HG03060 (cell line): ENCODE measurements at regions not wholly inside any gene's neighbourhood (a gene's known extent, or its start where the extent isn't known, plus 50 kb on each side); places are given as distances from the start of the nearest gene placed in this dataset.
"Not testable (repeated sequence)": the region's sequence is repeated elsewhere in the genome, so short reads cannot be mapped to it uniquely, and the experiment has no call there.

Source experiments
- ATAC-seq: cut with Tn5 transposase; IDR thresholded peaks from one replicate; pipeline ENCODE4 v1.9.1; 2021; ENCODE audit warnings: low read depth, moderate number of reproducible peaks; ENCODE audit not compliant: unreplicated experiment

GRCh38 chr9:29556746-29557145, 1983.5 kb upstream of the C9orf72 start:
- no peak for ATAC-seq

GRCh38 chr9:29564564-29564963, 1991.3 kb upstream of the C9orf72 start:
- ATAC-seq: no peak

GRCh38 chr9:29575219-29575618, 2001.9 kb upstream of the C9orf72 start:
- no peak for ATAC-seq

GRCh38 chr9:29588361-29588760, 2015.1 kb upstream of the C9orf72 start:
- ATAC-seq: no peak

- ATAC-seq: no peak
These were observed 2036.0 kb upstream of the C9orf72 start for GRCh38 chr9:29609282-29609681.

- no peak for ATAC-seq
These were observed 2040.5 kb upstream of the C9orf72 start for GRCh38 chr9:29613773-29614172.

GRCh38 chr9:29616844-29617243, 2043.6 kb upstream of the C9orf72 start:
- no peak for ATAC-seq

- ATAC-seq: no peak
These were observed 2052.0 kb upstream of the C9orf72 start for GRCh38 chr9:29625292-29625731.

- ATAC-seq: no peak
These were observed 2052.7 kb upstream of the C9orf72 start for GRCh38 chr9:29625931-29626330.

GRCh38 chr9:29628856-29629255, 2055.6 kb upstream of the C9orf72 start:
- not testable (repeated sequence) for ATAC-seq

GRCh38 chr9:29637471-29638237, 2064.4 kb upstream of the C9orf72 start:
- no peak for ATAC-seq

GRCh38 chr9:29640507-29640906, 2067.2 kb upstream of the C9orf72 start:
- ATAC-seq: no peak

- ATAC-seq: no peak
These were observed 2071.2 kb upstream of the C9orf72 start for GRCh38 chr9:29644514-29644913.

GRCh38 chr9:29647451-29647850, 2074.2 kb upstream of the C9orf72 start:
- ATAC-seq: no peak

GRCh38 chr9:29648132-29648531, 2074.9 kb upstream of the C9orf72 start:
- ATAC-seq: no peak

GRCh38 chr9:29648601-29649000, 2075.3 kb upstream of the C9orf72 start:
- no peak for ATAC-seq

GRCh38 chr9:29656641-29657406, 2083.5 kb upstream of the C9orf72 start:
- ATAC-seq: no peak

- no peak for ATAC-seq
These were observed 2084.5 kb upstream of the C9orf72 start for GRCh38 chr9:29657821-29658220.

GRCh38 chr9:29659014-29659413, 2085.7 kb upstream of the C9orf72 start:
- no peak for ATAC-seq

GRCh38 chr9:29659736-29660135, 2086.5 kb upstream of the C9orf72 start:
- no peak for ATAC-seq

- ATAC-seq: no peak
These were observed 2095.5 kb upstream of the C9orf72 start for GRCh38 chr9:29668732-29669131.

- no peak for ATAC-seq
These were observed 2096.3 kb upstream of the C9orf72 start for GRCh38 chr9:29669613-29670012.
